AG10803 (cell line): ENCODE measurements at regions not wholly inside any gene's neighbourhood (a gene's known extent, or its start where the extent isn't known, plus 50 kb on each side); places are given as distances from the start of the nearest gene placed in this dataset.

ENCODE experiments used
- DNase-seq: peaks from one replicate; pipeline ENCODE4 v3.0.0; 2010; ENCODE audit warnings: low read depth
- H3K4me3 ChIP-seq: 2 replicates; pipeline ENCODE4 v1.5.1; 2011; ENCODE audit warnings: mild to moderate bottlenecking, low read length, control low read depth
- CTCF ChIP-seq: conservative IDR thresholded peaks from 2 replicates; pipeline ENCODE4 v1.5.1; 2011; ENCODE audit warnings: mild to moderate bottlenecking, low read length, control low read depth, inconsistent platforms

GRCh38 chr9:14520341-14520740 lies 172.9 kb downstream of the ZDHHC21 start:
- H3K4me3 ChIP-seq, result no peak overlapping the region
- DNase-seq, result no peak
- no peak for TF ChIP-seq CTCF

- DNase-seq, result no peak
- no peak for TF ChIP-seq CTCF
- H3K4me3 ChIP-seq, result no peak overlapping the region
Measured at GRCh38 chr9:14517154-14517906, 175.9 kb downstream of the ZDHHC21 start.

GRCh38 chr9:14516656-14517055 lies 176.6 kb downstream of the ZDHHC21 start:
- DNase-seq, result no peak
- H3K4me3 ChIP-seq, result no peak overlapping the region
- TF ChIP-seq CTCF, result no peak

- DNase-seq, result no peak
- no peak overlapping the region for H3K4me3 ChIP-seq
- no peak for TF ChIP-seq CTCF
Measured at GRCh38 chr9:14515571-14516198, 177.5 kb downstream of the ZDHHC21 start.

GRCh38 chr9:14515049-14515448 lies 178.2 kb downstream of the ZDHHC21 start:
- DNase-seq, result no peak
- TF ChIP-seq CTCF, result no peak
- no peak overlapping the region for H3K4me3 ChIP-seq

GRCh38 chr9:14512942-14513341 lies 180.3 kb downstream of the ZDHHC21 start:
- no peak overlapping the region for H3K4me3 ChIP-seq
- DNase-seq, result no peak
- TF ChIP-seq CTCF, result no peak

- TF ChIP-seq CTCF, result no peak
- H3K4me3 ChIP-seq, result no peak overlapping the region
- no peak for DNase-seq
Measured at GRCh38 chr9:14511452-14511851, 181.8 kb downstream of the ZDHHC21 start.
